GM10248 (cell line): ENCODE measurements at regions not wholly inside any gene's neighbourhood (a gene's known extent, or its start where the extent isn't known, plus 50 kb on each side); places are given as distances from the start of the nearest gene placed in this dataset.

Source experiments
- CTCF ChIA-PET: fragments of 300-600 bp; sonication (Branson Sonifier 250); formaldehyde crosslinking; extraction: SDS; loops from one replicate; lab custom pipeline; 2021; ENCODE audit warnings: antibody characterized with exemption; lab: Yijun Ruan, JAX
- POLR2A ChIA-PET: fragments of 350-650 bp; sonication (Branson Sonifier 250); formaldehyde crosslinking; extraction: SDS; loops from one replicate; lab custom pipeline; 2020; ENCODE audit warnings: antibody characterized with exemption; lab: Yijun Ruan, JAX
- DNase-seq: peaks from one replicate; pipeline ENCODE4 v3.0.0; 2012; ENCODE audit errors: extremely low spot score
- TF ChIP-seq, protein P1 (sequence below): IDR thresholded peaks from 2 replicates; pipeline ENCODE4 v1.5.1; 2012; ENCODE audit warnings: mild to moderate bottlenecking, low read depth; ENCODE audit errors: extremely low read depth, missing control alignments, control extremely low read depth

DNA sequence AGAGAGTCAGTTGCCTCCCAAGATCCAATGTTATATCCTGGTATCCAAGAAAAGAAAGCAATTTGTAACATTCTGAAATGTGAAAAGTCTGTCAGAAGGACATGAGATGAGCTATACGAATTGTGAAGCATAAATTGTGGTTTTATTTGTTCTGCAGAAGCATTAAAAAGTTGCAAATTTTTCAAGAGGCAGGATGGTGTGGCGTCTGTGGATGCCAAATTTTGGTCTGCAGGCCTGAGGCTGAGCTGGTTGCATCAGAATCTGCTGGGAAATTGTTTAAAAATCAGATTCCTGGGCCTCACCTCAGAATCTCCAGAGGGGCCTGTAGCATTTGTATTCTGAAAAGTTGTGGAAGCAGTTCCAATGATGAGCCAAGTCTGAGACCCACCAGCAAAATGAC lies 284.7 kb downstream of the NUAK1 start:
- no peak for DNase-seq
- ChIA-PET CTCF (interaction anchor here (1.1 kb wide), 1 partner anchor 9 kb away, joined by 3 read pairs; no protein-coding TSS in a partner anchor), POLR2A (no interaction called here)
- TF ChIP-seq, protein P1, sequence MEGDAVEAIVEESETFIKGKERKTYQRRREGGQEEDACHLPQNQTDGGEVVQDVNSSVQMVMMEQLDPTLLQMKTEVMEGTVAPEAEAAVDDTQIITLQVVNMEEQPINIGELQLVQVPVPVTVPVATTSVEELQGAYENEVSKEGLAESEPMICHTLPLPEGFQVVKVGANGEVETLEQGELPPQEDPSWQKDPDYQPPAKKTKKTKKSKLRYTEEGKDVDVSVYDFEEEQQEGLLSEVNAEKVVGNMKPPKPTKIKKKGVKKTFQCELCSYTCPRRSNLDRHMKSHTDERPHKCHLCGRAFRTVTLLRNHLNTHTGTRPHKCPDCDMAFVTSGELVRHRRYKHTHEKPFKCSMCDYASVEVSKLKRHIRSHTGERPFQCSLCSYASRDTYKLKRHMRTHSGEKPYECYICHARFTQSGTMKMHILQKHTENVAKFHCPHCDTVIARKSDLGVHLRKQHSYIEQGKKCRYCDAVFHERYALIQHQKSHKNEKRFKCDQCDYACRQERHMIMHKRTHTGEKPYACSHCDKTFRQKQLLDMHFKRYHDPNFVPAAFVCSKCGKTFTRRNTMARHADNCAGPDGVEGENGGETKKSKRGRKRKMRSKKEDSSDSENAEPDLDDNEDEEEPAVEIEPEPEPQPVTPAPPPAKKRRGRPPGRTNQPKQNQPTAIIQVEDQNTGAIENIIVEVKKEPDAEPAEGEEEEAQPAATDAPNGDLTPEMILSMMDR, result no peak

DNA sequence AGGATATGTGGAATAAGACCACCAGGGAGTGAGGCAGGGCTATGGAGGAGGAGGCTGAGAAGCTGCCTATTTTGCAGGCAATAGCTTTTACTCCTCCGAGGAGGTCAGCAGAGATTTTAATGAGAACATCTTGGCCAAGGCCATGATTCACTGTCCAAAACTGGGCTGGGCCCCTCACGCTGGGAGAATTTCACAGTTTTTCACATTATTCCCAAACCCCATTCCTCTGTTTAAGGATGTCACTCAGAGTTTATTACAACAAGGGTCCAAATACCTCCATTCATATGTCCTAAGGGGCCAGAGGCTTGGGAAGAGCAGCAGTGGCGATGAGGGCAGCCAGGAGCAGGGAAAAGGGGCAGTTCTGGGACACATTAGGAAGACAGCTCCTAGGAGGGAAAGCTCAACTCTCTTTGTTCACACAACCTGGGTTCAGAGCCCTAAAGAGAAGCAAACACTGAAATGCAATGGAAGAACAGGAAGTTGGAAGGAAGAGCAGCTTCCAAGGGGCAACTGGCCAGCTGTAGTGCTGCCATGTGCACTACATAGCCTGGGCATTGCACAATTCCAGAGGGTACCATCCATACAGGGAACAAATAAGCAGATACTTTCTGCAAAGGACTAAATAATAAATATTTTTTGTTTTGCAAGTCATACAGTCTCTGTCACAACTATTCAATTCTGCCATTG lies 283.2 kb downstream of the NUAK1 start:
- no peak for DNase-seq
- ChIA-PET CTCF (no interaction called here), POLR2A (no interaction called here)
- TF ChIP-seq, protein P1, result no peak

DNA sequence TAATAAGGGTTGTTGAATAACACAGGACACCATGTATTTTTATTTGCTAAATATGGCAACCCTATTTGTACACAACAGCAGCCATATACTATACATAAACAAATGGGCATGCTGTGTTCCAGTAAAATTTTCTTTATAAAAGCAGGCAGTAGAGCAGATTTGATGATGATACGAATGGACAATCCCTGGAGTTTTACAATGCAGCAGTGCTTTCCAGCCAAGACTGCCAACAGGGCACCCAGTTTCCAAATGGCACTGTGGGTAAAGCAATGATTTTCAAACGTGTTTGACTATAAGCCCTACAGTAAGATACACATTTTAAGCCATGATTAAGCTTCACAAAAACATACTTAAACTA lies 282.7 kb downstream of the NUAK1 start:
- DNase-seq, result no peak
- POLR2A ChIA-PET, result no interaction called here
- TF ChIP-seq, protein P1, result no peak
- CTCF ChIA-PET, result no interaction called here

DNA sequence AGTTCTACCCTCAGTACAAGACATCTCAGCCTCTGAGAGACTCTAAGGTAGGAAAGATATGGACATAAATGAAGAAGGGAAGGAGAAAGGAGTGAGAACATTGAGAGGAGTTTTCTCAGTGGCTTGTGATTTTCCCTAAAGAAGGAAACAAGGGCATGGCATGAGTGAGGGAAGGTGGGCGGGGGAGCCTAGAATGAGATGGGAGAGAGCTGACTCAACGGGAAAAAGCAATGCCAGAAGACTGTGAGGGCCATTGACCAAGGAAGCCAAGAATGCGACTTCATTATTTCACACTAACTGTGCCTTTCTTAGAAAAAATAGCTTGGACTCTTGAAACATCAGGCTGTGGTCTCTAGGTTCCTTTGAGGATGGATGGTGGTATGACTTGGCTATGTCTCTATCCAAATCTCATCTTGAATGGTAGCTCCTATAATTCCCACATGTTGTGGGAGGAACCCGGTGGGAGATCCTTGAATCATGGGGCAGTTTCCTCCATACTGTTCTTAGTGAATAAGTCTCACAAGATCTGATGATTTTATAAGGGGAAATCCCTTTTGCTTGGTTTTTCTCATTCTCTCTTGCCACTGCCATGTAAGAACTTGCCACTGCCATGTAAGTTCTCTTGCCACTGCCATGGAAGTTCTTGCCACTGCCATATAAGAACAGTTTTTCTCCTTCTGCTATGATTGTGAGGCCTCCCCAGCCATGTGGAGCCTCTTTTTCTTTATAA lies 279.6 kb downstream of the NUAK1 start:
- ChIA-PET CTCF (no interaction called here), POLR2A (no interaction called here)
- TF ChIP-seq, protein P1, result no peak
- DNase-seq, result no peak

DNA sequence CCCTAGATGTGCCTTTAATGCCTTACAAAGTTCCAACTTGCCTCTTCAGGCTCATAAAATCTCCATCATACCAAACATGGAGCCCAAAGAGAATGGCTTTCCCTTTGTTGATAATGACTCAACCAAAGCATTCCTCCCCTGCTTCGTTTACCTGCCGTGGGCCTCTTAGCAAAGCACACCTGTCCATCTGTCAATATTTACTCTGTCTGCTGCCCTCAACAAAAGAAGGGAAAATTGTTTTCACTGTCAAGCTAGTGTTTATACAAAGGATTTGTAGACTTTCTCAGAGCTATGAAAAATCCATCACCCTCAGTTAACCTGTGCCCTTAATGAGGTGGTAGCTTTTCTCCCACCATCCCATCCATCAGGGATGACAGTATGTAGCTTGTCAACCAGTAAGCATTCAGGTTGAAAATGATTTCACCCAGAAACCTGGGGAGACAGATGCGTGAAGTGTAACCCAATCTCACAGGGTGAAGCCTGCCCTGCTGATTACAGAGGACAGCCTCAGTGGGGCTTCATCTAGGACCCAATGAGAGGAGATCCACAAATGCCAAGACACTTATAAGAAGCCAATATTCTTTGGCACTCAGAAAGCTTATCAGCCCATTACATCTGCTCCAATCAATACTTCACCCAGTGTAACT lies 278.1 kb downstream of the NUAK1 start:
- POLR2A ChIA-PET, result no interaction called here
- CTCF ChIA-PET, result interaction anchor here (1.0 kb wide), 1 partner anchor 10 kb away, joined by 4 read pairs; no protein-coding TSS in a partner anchor
- TF ChIP-seq, protein P1, result no peak
- no peak for DNase-seq

DNA sequence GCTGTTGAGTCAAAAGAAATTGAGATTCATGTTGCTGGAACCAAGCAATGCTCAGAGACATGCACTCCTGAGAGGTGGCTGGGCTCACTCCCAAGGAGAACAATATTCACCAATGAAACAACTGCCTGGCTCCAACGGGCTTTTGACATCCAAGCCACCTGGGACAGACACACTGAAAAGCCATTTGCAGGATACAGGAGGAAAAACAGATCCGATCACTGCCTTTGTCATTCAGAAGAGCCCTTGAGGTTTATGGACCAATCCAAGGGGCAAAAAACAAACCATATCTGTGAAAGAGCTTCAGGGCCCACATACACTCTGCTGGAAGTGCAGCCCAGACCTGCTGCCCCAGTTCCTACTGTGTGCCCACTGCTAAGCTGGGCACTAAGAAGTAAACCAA lies 277.5 kb downstream of the NUAK1 start:
- TF ChIP-seq, protein P1, result no peak
- DNase-seq, result no peak
- CTCF ChIA-PET, result interaction anchor here (1.0 kb wide), 1 partner anchor 9 kb away, joined by 4 read pairs; no protein-coding TSS in a partner anchor
- POLR2A ChIA-PET, result no interaction called here
